Activated naive CD4-positive, alpha-beta T cell treated with anti-CD3 and anti-CD28 coated beads, Interleukin-2, amount 10 ng/mL, durations not matched to agents 7 days and 5 days (primary cell): ENCODE measurements at regions not wholly inside any gene's neighbourhood (a gene's known extent, or its start where the extent isn't known, plus 50 kb on each side); places are given as distances from the start of the nearest gene placed in this dataset.

Experiments used
- CTCF ChIA-PET: fragments of 350-600 bp; sonication (Branson Sonifier 250); formaldehyde crosslinking; loops from one replicate; lab custom pipeline; 2021; ENCODE audit warnings: antibody characterized with exemption; lab: Charles Lee
- DNase-seq: peaks from one replicate; pipeline ENCODE4 v3.0.0-alpha.2; 2020
- H3K27ac Mint-ChIP-seq: one replicate; pipeline ENCODE4 v1.8.0; 2021; ENCODE audit warnings: mild to moderate bottlenecking, moderate library complexity, mixed read lengths
- H3K27me3 Mint-ChIP-seq: one replicate; pipeline ENCODE4 v1.8.0; 2021; ENCODE audit warnings: mild to moderate bottlenecking, mixed read lengths
- H3K36me3 Mint-ChIP-seq: one replicate; pipeline ENCODE4 v1.8.0; 2021; ENCODE audit warnings: mixed read lengths
- H3K4me1 Mint-ChIP-seq: one replicate; pipeline ENCODE4 v1.8.0; 2021; ENCODE audit warnings: mixed read lengths
- H3K4me3 Mint-ChIP-seq: one replicate; pipeline ENCODE4 v1.8.0; 2021; ENCODE audit warnings: mild to moderate bottlenecking, moderate library complexity, mixed read lengths
- H3K9me3 Mint-ChIP-seq: one replicate; pipeline ENCODE4 v1.8.0; 2021; ENCODE audit warnings: mixed read lengths

DNA sequence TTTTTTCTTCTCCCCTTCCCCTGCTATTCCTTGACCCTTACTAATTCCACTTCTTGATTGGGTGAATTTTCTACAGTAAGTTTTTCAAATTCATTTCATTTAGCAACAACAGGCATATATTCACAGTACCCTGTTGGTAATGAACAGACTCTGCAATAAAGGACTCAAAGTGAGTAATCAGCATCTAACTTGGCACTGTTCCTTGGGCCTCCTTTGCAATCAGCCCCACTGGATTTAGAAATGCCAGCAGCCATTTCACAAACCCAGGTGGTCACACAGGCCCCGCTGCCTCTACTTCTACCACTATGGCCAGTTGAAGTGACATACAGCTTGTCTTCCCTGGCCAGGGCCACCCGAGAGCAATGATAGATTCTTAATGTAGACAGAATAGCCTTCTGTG, 113.8 kb downstream of the CYB561 start:
- no peaks in the 10 kb centered on the region for H3K9me3 Mint-ChIP-seq
- H3K36me3 Mint-ChIP-seq = no peaks in the 10 kb centered on the region
- CTCF ChIA-PET = no interaction called here
- DNase-seq = no peak
- no peaks in the 10 kb centered on the region for H3K27me3 Mint-ChIP-seq
- H3K4me1 Mint-ChIP-seq = no peaks in the 10 kb centered on the region
- H3K4me3 Mint-ChIP-seq = no peak overlapping the region
- no peak overlapping the region for H3K27ac Mint-ChIP-seq

DNA sequence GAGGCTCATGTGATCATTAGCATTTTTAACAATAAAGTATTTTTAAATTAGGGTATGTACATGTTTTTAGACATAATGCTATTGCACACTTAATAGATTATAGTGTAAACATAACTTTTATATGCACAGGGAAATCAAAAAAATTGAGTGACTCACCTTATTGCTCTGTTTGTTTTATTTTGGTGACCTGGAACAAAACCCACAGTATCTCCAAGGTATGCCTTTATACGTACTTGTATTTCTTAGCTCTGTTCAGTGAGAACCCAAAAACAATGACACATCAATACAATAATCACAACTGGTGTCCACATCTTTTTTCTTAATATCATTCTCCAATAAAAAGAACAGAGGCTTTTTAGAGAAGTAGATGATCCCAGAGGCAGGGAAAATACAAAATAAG, 112.2 kb downstream of the CYB561 start:
- H3K27ac Mint-ChIP-seq = no peak overlapping the region
- DNase-seq = no peak
- no peak overlapping the region for H3K4me3 Mint-ChIP-seq
- H3K27me3 Mint-ChIP-seq = no peaks in the 10 kb centered on the region
- CTCF ChIA-PET = no interaction called here
- no peaks in the 10 kb centered on the region for H3K9me3 Mint-ChIP-seq
- H3K36me3 Mint-ChIP-seq = no peaks in the 10 kb centered on the region
- no peaks in the 10 kb centered on the region for H3K4me1 Mint-ChIP-seq

DNA sequence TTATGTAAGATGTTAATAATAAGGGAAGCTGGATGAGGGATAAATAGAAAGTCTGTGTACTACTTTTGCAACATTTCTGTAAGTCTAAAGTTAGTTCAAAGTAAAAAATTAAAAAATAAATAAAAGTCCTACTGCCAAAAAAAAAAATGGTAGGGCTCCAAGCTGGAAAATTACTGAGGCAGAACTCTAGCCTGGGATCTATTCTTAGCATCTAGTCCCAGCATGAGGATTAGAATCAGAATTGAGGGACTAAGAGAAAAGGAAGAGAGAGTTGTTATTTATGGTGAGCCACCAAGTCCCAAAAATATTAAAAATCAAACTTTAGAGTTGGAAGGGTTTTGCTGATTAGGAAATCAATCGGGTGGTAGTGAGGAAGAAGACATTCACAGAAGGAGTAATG, 110.3 kb downstream of the CYB561 start:
- Mint-ChIP-seq H3K36me3 (no peaks in the 10 kb centered on the region), H3K9me3 (no peaks in the 10 kb centered on the region), H3K4me3 (no peak overlapping the region), H3K4me1 (no peaks in the 10 kb centered on the region), H3K27ac (no peak overlapping the region), H3K27me3 (no peaks in the 10 kb centered on the region)
- DNase-seq = no peak
- CTCF ChIA-PET = no interaction called here

DNA sequence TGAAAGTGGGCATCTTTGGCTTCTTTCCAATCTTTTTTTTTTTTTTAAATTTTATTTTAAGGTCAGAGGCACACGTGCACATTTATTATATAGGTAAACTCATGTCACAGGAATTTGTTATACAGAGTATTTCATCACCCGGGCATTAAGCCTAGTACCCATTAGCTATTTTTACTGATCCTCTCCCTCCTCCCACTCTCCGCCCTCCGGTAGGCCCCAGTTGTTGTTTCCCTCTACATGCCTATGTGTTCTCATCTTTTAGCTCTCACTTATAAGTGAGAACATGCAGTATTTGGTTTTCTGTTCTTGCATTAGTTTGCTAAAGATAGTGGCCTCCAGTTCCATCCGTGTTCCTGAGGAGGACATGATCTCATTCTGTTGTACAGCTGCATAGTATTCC, 108.5 kb downstream of the CYB561 start:
- no peaks in the 10 kb centered on the region for H3K9me3 Mint-ChIP-seq
- no peak overlapping the region for H3K4me3 Mint-ChIP-seq
- DNase-seq = no peak
- H3K27ac Mint-ChIP-seq = no peak overlapping the region
- H3K36me3 Mint-ChIP-seq = no peaks in the 10 kb centered on the region
- no peaks in the 10 kb centered on the region for H3K4me1 Mint-ChIP-seq
- no peaks in the 10 kb centered on the region for H3K27me3 Mint-ChIP-seq
- CTCF ChIA-PET = no interaction called here

DNA sequence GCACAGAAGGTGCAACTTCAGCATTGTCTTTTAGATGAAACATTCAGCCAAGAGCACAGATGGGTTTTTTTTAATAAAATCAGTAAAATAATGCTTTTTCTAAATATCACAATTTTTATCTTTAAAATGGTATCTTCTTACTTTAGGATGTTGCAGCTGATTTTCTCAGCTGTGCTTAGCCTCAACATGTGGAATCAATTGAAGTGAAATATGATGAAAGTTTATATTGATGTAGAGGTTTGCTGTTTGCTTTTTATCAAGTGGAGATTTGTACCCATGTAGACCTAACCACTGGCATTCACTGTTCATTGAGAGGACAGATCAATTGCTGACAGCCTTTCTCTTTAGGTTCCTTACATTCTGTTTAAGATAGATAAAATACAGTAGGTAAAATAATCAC, 107.8 kb downstream of the CYB561 start:
- CTCF ChIA-PET = no interaction called here
- no peaks in the 10 kb centered on the region for H3K4me1 Mint-ChIP-seq
- no peaks in the 10 kb centered on the region for H3K9me3 Mint-ChIP-seq
- H3K36me3 Mint-ChIP-seq = no peaks in the 10 kb centered on the region
- no peak overlapping the region for H3K4me3 Mint-ChIP-seq
- no peaks in the 10 kb centered on the region for H3K27me3 Mint-ChIP-seq
- H3K27ac Mint-ChIP-seq = no peak overlapping the region
- DNase-seq = no peak

DNA sequence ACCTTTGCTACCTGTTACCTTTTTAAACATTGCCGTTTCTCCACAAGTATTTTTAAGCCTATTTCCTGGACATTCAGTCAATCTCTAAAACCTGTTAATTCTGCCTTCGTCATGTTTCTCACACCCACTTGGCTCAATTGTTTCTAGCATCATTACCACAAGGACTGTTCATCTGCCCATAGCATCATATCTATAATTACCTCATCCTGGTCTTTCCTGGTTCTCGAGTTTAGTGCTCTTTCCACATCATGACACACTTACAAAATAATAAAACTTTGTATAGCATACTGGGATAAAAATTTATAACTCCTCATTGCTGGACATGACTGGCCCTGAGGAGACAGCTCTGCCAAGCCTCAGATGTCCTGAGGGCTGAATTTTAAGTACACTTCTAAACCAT, 104.8 kb downstream of the CYB561 start:
- no peak overlapping the region for H3K27ac Mint-ChIP-seq
- H3K36me3 Mint-ChIP-seq = no peaks in the 10 kb centered on the region
- DNase-seq = no peak
- no peaks in the 10 kb centered on the region for H3K9me3 Mint-ChIP-seq
- H3K4me1 Mint-ChIP-seq = no peaks in the 10 kb centered on the region
- no peak overlapping the region for H3K4me3 Mint-ChIP-seq
- CTCF ChIA-PET = no interaction called here
- no peaks in the 10 kb centered on the region for H3K27me3 Mint-ChIP-seq

DNA sequence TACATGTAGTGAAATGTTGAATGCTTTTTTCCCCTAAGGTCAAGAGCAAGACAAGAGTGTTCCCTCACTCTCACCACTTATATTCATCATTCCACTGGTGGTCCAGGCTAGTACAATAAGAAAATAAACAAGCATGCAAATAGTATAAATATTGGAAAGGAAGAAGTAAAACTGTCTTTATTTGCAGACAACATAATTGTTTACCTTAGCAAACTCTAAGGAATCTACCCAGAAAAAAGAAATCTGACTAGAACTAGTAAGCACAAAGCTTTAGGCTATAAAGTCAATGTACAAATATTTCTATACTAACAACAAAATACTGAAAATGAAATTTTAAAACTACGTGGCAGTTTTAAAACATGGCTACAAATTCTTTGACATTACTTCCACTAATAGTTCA, 101.7 kb downstream of the CYB561 start:
- DNase-seq = no peak
- Mint-ChIP-seq H3K4me3 (no peak overlapping the region), H3K4me1 (no peaks in the 10 kb centered on the region), H3K36me3 (no peaks in the 10 kb centered on the region), H3K9me3 (no peaks in the 10 kb centered on the region), H3K27me3 (no peaks in the 10 kb centered on the region), H3K27ac (no peak overlapping the region)
- CTCF ChIA-PET = no interaction called here

DNA sequence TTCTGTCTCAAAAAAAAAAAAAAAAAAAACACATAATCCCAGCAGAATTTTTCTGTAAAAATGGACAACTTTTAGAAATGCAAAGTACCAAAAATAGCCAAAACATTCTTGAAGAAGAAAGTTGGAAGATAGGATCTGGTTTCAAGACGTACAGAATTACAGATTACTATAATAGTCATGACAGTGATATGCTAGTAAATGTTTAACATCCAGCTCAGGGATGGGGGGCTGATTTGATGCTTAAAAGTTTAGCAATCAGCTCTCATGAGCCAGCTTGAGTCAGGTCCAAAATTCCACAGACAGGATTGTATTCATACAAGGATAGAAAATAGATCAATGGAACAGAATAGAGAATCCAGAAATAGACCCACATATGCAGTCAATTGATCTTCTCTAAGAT, 100.5 kb downstream of the CYB561 start:
- no peak for DNase-seq
- H3K4me3 Mint-ChIP-seq = no peak overlapping the region
- H3K4me1 Mint-ChIP-seq = no peaks in the 10 kb centered on the region
- H3K36me3 Mint-ChIP-seq = no peaks in the 10 kb centered on the region
- CTCF ChIA-PET = no interaction called here
- H3K9me3 Mint-ChIP-seq = no peaks in the 10 kb centered on the region
- no peaks in the 10 kb centered on the region for H3K27me3 Mint-ChIP-seq
- no peak overlapping the region for H3K27ac Mint-ChIP-seq

DNA sequence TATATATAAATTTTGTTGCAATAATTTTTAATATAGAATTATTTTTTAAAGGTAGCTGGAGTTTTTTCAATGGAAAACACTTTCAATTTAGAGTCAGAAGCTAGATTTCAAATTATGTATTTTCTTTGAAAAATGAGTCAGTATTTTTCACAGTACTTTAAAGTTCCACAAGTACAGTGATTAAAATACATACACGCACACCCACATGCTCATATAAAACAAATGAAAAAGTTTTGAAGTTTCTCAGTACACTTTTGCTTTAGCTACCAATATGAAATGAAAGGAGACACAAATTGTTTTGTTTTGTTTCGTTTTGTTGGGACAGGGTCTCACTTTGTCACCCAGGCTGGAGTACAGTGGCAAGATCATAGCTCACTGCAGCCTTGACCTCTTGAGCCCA, 98.6 kb downstream of the CYB561 start:
- CTCF ChIA-PET = interaction anchor here (0.6 kb wide), 1 partner anchor 642 kb away, joined by 3 read pairs; no protein-coding TSS in a partner anchor
- H3K36me3 Mint-ChIP-seq = no peaks in the 10 kb centered on the region
- H3K4me1 Mint-ChIP-seq = no peaks in the 10 kb centered on the region
- H3K27me3 Mint-ChIP-seq = no peaks in the 10 kb centered on the region
- H3K4me3 Mint-ChIP-seq = no peak overlapping the region
- H3K27ac Mint-ChIP-seq = no peak overlapping the region
- DNase-seq = no peak
- no peaks in the 10 kb centered on the region for H3K9me3 Mint-ChIP-seq

DNA sequence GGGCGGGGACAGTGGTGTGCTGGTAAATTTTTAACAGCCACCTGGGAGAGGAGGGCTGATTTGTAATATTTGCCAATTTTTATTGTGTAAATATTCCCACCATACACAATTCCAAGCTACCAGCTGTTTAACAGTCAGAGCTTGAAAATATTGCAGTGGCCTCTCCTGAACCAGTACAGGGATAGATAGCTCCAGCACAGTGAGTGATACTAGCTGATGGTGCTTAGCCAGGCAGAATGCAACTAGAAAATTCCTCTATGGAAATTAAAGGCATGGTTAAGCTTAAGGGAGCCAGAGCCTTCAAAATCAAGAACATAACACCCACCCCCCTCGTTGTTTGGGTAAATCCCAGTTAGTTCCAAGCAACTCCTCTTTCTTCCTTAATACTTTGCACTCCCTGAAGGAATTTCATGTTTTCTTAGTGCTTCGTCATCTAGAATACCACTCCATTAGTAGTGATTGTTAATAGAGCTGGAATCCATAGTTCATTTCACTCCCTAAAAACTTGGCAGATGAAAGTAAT, 96.6 kb downstream of the CYB561 start:
- H3K27me3 Mint-ChIP-seq = no peaks in the 10 kb centered on the region
- H3K36me3 Mint-ChIP-seq = no peaks in the 10 kb centered on the region
- DNase-seq = no peak
- H3K4me3 Mint-ChIP-seq = no peak overlapping the region
- no peaks in the 10 kb centered on the region for H3K9me3 Mint-ChIP-seq
- no peak overlapping the region for H3K27ac Mint-ChIP-seq
- CTCF ChIA-PET = no interaction called here
- no peaks in the 10 kb centered on the region for H3K4me1 Mint-ChIP-seq

DNA sequence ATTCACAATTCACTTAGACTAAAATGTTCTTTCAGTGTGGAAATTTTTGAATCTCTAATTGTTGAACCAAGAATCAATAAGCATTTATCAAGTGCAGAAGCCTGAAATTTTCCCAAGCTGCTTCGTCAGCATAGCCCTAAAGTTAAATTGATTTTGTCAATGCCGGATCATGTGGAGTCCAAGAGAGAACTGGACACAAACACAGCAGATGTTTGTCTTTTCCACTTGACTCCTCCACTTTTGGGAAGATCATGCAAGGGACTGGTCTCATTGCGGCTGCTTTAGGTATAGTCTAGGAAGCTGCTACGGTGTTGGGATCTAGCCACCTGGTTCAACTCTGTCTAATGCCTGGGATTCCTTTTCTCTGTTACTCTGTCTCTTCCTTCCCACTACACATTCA, 95.7 kb downstream of the CYB561 start:
- no peak for DNase-seq
- Mint-ChIP-seq H3K27me3 (no peaks in the 10 kb centered on the region), H3K4me1 (no peaks in the 10 kb centered on the region), H3K9me3 (no peaks in the 10 kb centered on the region), H3K36me3 (no peaks in the 10 kb centered on the region), H3K4me3 (no peak overlapping the region), H3K27ac (no peak overlapping the region)
- CTCF ChIA-PET = no interaction called here

DNA sequence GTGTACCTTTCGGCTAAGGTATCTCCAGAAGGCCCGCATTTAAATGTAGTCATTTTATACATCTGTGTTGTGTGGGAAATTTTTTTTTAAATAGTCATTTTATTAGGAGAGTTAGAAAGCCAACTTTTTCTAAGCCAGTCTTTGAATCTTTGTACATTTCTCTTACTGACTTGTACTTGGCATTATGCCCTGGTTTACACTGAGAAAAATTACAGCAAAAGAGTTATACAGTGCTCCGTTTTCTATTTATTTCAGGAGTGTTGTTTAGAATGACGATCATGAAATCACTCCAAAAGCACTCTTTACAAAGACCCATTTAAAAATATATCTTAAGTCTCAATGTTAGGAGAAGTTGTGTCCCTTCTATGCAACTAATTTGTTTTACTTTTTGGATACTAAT, 91.8 kb downstream of the CYB561 start:
- Mint-ChIP-seq H3K27me3 (no peaks in the 10 kb centered on the region), H3K27ac (no peak overlapping the region), H3K9me3 (no peaks in the 10 kb centered on the region), H3K4me1 (no peaks in the 10 kb centered on the region), H3K36me3 (no peaks in the 10 kb centered on the region), H3K4me3 (no peak overlapping the region)
- no peak for DNase-seq
- CTCF ChIA-PET = no interaction called here

DNA sequence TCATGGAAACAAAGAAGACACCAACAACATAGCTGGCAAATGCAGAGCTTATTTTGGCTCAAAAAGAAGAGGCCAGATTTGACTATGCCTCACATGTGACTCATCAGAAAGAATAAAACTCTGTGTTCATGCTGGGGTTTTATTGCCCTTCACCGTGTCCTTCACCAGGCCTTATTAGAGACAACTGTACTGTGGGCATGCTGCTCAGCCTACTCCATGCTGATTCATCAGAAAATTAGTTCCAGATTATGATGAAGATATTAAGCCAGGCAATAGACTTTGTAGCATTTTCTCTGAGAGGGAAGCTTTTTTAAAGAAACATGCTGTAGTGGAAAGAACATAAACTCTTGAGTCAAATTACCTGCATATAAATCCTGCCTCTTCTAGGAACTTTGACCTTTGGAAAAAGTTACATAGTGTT, 89.8 kb downstream of the CYB561 start:
- H3K27ac Mint-ChIP-seq = no peak overlapping the region
- H3K4me3 Mint-ChIP-seq = no peak overlapping the region
- no peaks in the 10 kb centered on the region for H3K4me1 Mint-ChIP-seq
- DNase-seq = no peak
- H3K36me3 Mint-ChIP-seq = no peaks in the 10 kb centered on the region
- H3K27me3 Mint-ChIP-seq = no peaks in the 10 kb centered on the region
- CTCF ChIA-PET = no interaction called here
- H3K9me3 Mint-ChIP-seq = no peaks in the 10 kb centered on the region

DNA sequence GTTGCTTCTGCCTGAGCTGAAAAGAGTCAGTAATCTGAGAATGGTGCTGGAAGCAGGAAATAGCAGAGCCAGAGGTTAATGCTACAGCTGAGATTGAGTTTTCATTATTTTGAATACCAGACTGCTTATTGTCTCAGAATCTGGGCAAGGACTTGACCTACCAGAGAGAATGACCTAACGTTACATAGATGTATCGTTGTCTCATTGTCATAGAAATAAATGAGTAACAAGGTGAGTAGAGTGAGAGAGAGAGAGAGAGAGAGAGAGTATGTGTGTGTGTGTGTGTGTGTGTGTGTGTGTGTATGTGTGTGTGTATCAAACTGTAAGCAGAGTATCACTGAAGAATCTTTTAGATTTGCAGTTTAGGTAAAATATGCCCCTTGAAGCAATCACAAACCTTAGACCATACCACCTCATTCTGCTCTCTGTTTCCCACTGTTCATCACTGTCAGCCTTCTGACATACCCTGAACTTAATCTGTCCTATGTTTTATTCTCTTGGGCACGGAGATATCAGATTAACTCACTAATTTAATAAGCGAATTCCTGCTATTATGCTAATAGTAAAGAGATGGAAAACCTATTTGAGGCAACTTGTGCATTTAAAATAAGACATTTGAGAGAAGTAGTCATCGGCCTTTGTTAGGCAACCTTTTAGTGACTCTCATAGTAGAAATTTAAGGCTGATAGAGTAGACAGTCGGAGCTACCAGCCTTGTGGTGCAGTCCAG, 87.8 kb downstream of the CYB561 start:
- Mint-ChIP-seq H3K36me3 (no peaks in the 10 kb centered on the region), H3K9me3 (peaks cover 2% of the 10 kb centered on the region), H3K27ac (no peak overlapping the region), H3K4me1 (no peaks in the 10 kb centered on the region), H3K27me3 (no peaks in the 10 kb centered on the region), H3K4me3 (no peak overlapping the region)
- CTCF ChIA-PET = no interaction called here
- no peak for DNase-seq

DNA sequence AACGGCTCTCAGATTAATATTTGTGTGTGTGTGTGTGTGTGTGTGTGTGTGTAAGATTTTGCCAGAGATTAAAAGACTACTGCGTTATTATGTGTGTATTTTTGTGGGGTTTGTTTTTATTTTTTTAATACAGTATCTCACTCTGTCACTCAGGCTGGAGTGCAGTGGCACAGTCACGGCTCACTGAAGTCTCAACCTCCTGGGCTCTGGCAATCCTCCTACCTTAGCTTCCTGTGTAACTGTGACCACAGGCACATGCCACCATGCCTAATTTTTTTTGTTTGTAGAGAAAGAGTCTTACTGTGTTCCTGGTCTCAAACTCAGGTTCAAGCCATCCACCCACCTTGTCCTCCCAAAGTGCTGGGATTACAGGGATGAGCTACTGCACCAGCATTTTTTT, 87.2 kb downstream of the CYB561 start:
- Mint-ChIP-seq H3K27ac (no peak overlapping the region), H3K4me3 (no peak overlapping the region), H3K27me3 (no peaks in the 10 kb centered on the region), H3K4me1 (no peaks in the 10 kb centered on the region), H3K36me3 (no peaks in the 10 kb centered on the region), H3K9me3 (peaks cover 2% of the 10 kb centered on the region)
- CTCF ChIA-PET = no interaction called here
- no peak for DNase-seq
